Keratinocyte (primary cell): ENCODE measurements at regions not wholly inside any gene's neighbourhood (a gene's known extent, or its start where the extent isn't known, plus 50 kb on each side); places are given as distances from the start of the nearest gene placed in this dataset.

Experiments used
- DNase-seq: peaks from one replicate; pipeline ENCODE4 v3.0.0-alpha.2; 2011; ENCODE audit warnings: low read depth, missing footprints, low spot score
- FAIRE-seq: peaks from 2 replicates; lab custom pipeline; 2011; peaks lifted over from hg19 to GRCh38; lab: Jason Lieb, UNC
- H2AFZ ChIP-seq: 2 replicates; pipeline ENCODE4 v1.6.0; 2012; ENCODE audit warnings: low read length, control low read depth, inconsistent platforms; ENCODE audit not compliant: control insufficient read depth
- H3K27ac ChIP-seq: 2 replicates; pipeline ENCODE4 v1.5.1; 2011; ENCODE audit warnings: low read length; ENCODE audit not compliant: control insufficient read depth, insufficient read depth
- H3K27me3 ChIP-seq: 3 replicates; pipeline ENCODE4 v1.6.0; 2011; ENCODE audit warnings: low read length; ENCODE audit not compliant: control insufficient read depth, insufficient read depth; ENCODE audit errors: extremely low read depth
- H3K36me3 ChIP-seq, 2 experiments: 2 replicates in 1 of 2; 3 replicates in 1 of 2; pipeline ENCODE4 v1.5.1; 2011; ENCODE audit warnings: low read length in 2 of 2, mild to moderate bottlenecking in 1 of 2; ENCODE audit not compliant: control insufficient read depth in 2 of 2, insufficient read depth in 2 of 2; ENCODE audit errors: extremely low read depth in 1 of 2
- H3K4me1 ChIP-seq: 3 replicates; pipeline ENCODE4 v1.5.1; 2011; ENCODE audit warnings: low read length; ENCODE audit not compliant: control insufficient read depth, insufficient read depth; ENCODE audit errors: extremely low read depth
- H3K4me2 ChIP-seq: 3 replicates; pipeline ENCODE4 v1.6.0; 2011; ENCODE audit warnings: low read depth, low read length; ENCODE audit not compliant: control insufficient read depth, insufficient read depth; ENCODE audit errors: extremely low read depth
- H3K4me3 ChIP-seq, 3 experiments: fragments of 200-600 bp in 1 of 3; sonication (generic) in 1 of 3; 2 replicates in 2 of 3; 3 replicates in 1 of 3; pipeline ENCODE4 v1.5.1; 2011 to 2016; ENCODE audit warnings: low read length in 3 of 3, mild to moderate bottlenecking in 3 of 3, control low read depth in 2 of 3, inconsistent platforms in 1 of 3, low read depth in 1 of 3, mixed read lengths in 1 of 3, mixed run types in 1 of 3, moderate library complexity in 1 of 3; ENCODE audit not compliant: control insufficient read depth in 2 of 3, insufficient read depth in 2 of 3; ENCODE audit errors: extremely low read depth in 1 of 3
- H3K79me2 ChIP-seq: 2 replicates; pipeline ENCODE4 v1.6.0; 2012; ENCODE audit warnings: low read length; ENCODE audit not compliant: control insufficient read depth, insufficient read depth
- H3K9ac ChIP-seq: 3 replicates; pipeline ENCODE4 v1.6.0; 2011; ENCODE audit warnings: low read length; ENCODE audit not compliant: control insufficient read depth, insufficient read depth; ENCODE audit errors: extremely low read depth
- H3K9me1 ChIP-seq: 3 replicates; pipeline ENCODE4 v1.6.0; 2011; ENCODE audit warnings: low read length; ENCODE audit not compliant: control insufficient read depth, insufficient read depth; ENCODE audit errors: extremely low read depth
- H3K9me3 ChIP-seq: 2 replicates; pipeline ENCODE4 v1.5.1; 2012; ENCODE audit warnings: low read depth, low read length; ENCODE audit not compliant: control insufficient read depth
- H4K20me1 ChIP-seq: 3 replicates; pipeline ENCODE4 v1.6.0; 2011; ENCODE audit warnings: low read length; ENCODE audit not compliant: control insufficient read depth, insufficient read depth; ENCODE audit errors: extremely low read depth
- EZH2 ChIP-seq: IDR thresholded peaks from one replicate; pipeline ENCODE4 v1.6.1; 2012; ENCODE audit warnings: inconsistent platforms, mild to moderate bottlenecking, low read length, moderate library complexity
- dilution Hi-C: fragments of 300-500 bp; cut with MboI; formaldehyde crosslinking; loops from one replicate; pipeline ENCODE4 v1.7.0; 2020; ENCODE audit warnings: low sequenced_read_pairs; ENCODE audit not compliant: extremely low pct_ligation_motif_present
- TF ChIP-seq, protein P1 (sequence below), 3 experiments: IDR thresholded peaks in 1 of 3; conservative IDR thresholded peaks in 1 of 3; optimal IDR thresholded peaks in 1 of 3; 2 replicates in 2 of 3; 3 replicates in 1 of 3; pipeline versions ENCODE3 to v1.5.1; 2011; ENCODE audit warnings: low read length in 3 of 3, mild to moderate bottlenecking in 3 of 3, moderate library complexity in 2 of 3, control low read depth in 1 of 3, inconsistent platforms in 1 of 3; ENCODE audit not compliant: insufficient read depth in 2 of 3; ENCODE audit errors: extremely low read depth in 1 of 3

DNA sequence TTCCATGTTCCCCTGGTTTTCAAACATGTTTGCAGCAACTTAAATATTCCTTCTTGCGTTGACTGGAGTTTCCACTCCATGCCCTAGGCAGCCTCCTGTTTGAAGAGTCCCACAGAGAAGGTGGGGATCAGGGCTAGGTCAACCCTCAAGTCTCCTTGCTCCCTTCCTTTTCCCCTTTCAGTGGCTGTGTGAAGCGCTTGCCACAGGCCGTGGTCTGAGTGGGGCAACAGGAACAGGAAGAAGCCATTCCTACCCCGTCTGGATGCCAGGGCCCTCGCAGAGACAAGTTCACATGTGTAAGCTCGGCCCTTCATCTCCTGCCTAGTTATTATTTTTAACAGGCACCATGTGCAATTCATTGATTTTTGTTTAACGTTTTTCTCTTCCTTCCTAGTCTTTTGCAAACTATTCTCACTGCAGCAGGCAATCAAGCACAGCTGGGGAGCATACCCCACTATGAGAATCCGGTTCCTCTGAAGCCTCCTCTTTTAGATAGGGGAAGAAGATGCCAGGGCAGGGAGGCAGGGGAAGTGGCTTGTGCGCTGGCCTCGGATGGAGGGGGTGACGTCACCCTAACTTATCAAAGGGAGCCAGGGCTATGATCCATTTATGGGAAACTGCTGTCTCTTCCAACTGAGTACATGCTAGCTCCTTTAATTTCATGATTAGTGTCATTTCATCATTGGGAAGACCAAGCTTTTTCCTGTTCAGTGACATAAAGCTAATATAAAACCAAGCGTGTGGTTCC is 64.2 kb downstream of the PRLHR start:
- Histone ChIP-seq H3K4me2 (no peak overlapping the region), H3K27ac (no peak overlapping the region)
- dilution Hi-C loops = no loop called here

DNA sequence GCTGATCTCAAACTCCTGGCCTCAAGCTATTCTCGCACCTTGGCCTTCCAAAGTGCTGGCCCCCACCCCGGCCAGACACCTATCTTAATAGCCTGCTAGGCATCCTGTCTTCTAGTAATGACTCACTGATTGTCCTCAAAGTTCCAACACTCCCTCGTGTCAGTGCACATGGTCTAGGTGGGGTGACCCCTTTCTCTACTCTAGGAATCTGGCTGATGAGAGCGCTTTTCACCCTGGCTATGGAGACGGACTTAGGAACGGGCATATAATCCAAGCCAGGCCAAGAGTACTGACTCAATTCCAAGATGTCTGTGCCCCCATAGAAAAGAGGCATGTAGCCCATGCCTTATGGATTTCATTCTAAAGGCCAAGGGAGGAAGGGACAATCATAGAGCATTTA is 67.0 kb downstream of the PRLHR start:
- Histone ChIP-seq H3K4me3 (no peak overlapping the region), H3K36me3 (no peaks in the 10 kb centered on the region), H3K9me3 (no peaks in the 10 kb centered on the region), H3K27me3 (no peaks in the 10 kb centered on the region), H3K4me2 (no peak overlapping the region), H4K20me1 (no peaks in the 10 kb centered on the region), H3K9ac (no peak overlapping the region), H3K4me1 (peaks cover 19% of the 10 kb centered on the region), H3K9me1 (no peaks in the 10 kb centered on the region), H2AFZ (no peak overlapping the region), H3K79me2 (no peaks in the 10 kb centered on the region), H3K27ac (no peak overlapping the region)
- FAIRE-seq (no peak), DNase-seq (no peak)
- dilution Hi-C loops = no loop called here
- TF ChIP-seq, protein P1, sequence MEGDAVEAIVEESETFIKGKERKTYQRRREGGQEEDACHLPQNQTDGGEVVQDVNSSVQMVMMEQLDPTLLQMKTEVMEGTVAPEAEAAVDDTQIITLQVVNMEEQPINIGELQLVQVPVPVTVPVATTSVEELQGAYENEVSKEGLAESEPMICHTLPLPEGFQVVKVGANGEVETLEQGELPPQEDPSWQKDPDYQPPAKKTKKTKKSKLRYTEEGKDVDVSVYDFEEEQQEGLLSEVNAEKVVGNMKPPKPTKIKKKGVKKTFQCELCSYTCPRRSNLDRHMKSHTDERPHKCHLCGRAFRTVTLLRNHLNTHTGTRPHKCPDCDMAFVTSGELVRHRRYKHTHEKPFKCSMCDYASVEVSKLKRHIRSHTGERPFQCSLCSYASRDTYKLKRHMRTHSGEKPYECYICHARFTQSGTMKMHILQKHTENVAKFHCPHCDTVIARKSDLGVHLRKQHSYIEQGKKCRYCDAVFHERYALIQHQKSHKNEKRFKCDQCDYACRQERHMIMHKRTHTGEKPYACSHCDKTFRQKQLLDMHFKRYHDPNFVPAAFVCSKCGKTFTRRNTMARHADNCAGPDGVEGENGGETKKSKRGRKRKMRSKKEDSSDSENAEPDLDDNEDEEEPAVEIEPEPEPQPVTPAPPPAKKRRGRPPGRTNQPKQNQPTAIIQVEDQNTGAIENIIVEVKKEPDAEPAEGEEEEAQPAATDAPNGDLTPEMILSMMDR (optimal IDR thresholded peaks at IDR 0.05 in 1 of 3, IDR thresholded peaks at IDR 0.05 in 1 of 3, conservative IDR thresholded peaks at IDR 0.05 in 1 of 3; ENCODE audit: extremely low read depth in 1 of 3, insufficient read depth in 2 of 3, low read length in 3 of 3) = no peak
- no peak for TF ChIP-seq EZH2

More for the DNA sequence above, 64.2 kb downstream of the PRLHR start:
- Histone ChIP-seq H3K36me3 (no peaks in the 10 kb centered on the region), H3K9me3 (no peaks in the 10 kb centered on the region), H3K4me3 (no peak overlapping the region), H3K9me1 (no peaks in the 10 kb centered on the region), H3K4me1 (peaks cover 4% of the 10 kb centered on the region), H3K27me3 (no peaks in the 10 kb centered on the region), H3K9ac (no peak overlapping the region), H3K79me2 (no peaks in the 10 kb centered on the region), H4K20me1 (no peaks in the 10 kb centered on the region), H2AFZ (no peak overlapping the region)
- TF ChIP-seq, protein P1 (optimal IDR thresholded peaks at IDR 0.05 in 1 of 3, IDR thresholded peaks at IDR 0.05 in 1 of 3, conservative IDR thresholded peaks at IDR 0.05 in 1 of 3; ENCODE audit: extremely low read depth in 1 of 3, insufficient read depth in 2 of 3, low read length in 3 of 3) = no peak
- no peak for TF ChIP-seq EZH2
- no peak for DNase-seq
- no peak for FAIRE-seq
